Chondrocyte (in vitro differentiated cells): ENCODE measurements at regions not wholly inside any gene's neighbourhood (a gene's known extent, or its start where the extent isn't known, plus 50 kb on each side); places are given as distances from the start of the nearest gene placed in this dataset.

Source experiments
- DNase-seq: peaks from one replicate; pipeline ENCODE4 v3.0.0; 2021; ENCODE audit warnings: mixed read lengths, low spot score
- H3K27ac Mint-ChIP-seq: one replicate; pipeline ENCODE4 v1.8.0; 2021; ENCODE audit warnings: mild to moderate bottlenecking, moderate library complexity, mixed read lengths; ENCODE audit not compliant: unreplicated experiment
- H3K27me3 Mint-ChIP-seq: 2 replicates; pipeline ENCODE4 v1.8.0; 2021; ENCODE audit warnings: low read depth, mixed read lengths
- H3K36me3 Mint-ChIP-seq: 2 replicates; pipeline ENCODE4 v1.8.0; 2021; ENCODE audit warnings: low read depth, mixed read lengths
- H3K4me1 Mint-ChIP-seq: 2 replicates; pipeline ENCODE4 v1.8.0; 2021; ENCODE audit warnings: low read depth, mild to moderate bottlenecking, mixed read lengths
- H3K4me3 Mint-ChIP-seq: one replicate; pipeline ENCODE4 v1.8.0; 2021; ENCODE audit warnings: mild to moderate bottlenecking, moderate library complexity, mixed read lengths; ENCODE audit not compliant: unreplicated experiment
- H3K9me3 Mint-ChIP-seq: 2 replicates; pipeline ENCODE4 v1.8.0; 2021; ENCODE audit warnings: low read depth, mixed read lengths
- TF ChIP-seq, protein P1 (sequence below): fragments of 200-600 bp; sonication (generic); IDR thresholded peaks from 2 replicates; pipeline ENCODE4 v1.5.0; 2021; ENCODE audit warnings: antibody characterized with exemption, mild to moderate bottlenecking, moderate library complexity

GRCh38 chr17:33934696-33935095 is 320.4 kb upstream of the CCL2 start:
- no peaks in the 10 kb centered on the region for H3K4me1 Mint-ChIP-seq
- no peaks in the 10 kb centered on the region for H3K36me3 Mint-ChIP-seq
- no peak for DNase-seq
- no peaks in the 10 kb centered on the region for H3K9me3 Mint-ChIP-seq
- H3K27ac Mint-ChIP-seq = no peak overlapping the region
- no peak overlapping the region for H3K4me3 Mint-ChIP-seq
- TF ChIP-seq, protein P1, sequence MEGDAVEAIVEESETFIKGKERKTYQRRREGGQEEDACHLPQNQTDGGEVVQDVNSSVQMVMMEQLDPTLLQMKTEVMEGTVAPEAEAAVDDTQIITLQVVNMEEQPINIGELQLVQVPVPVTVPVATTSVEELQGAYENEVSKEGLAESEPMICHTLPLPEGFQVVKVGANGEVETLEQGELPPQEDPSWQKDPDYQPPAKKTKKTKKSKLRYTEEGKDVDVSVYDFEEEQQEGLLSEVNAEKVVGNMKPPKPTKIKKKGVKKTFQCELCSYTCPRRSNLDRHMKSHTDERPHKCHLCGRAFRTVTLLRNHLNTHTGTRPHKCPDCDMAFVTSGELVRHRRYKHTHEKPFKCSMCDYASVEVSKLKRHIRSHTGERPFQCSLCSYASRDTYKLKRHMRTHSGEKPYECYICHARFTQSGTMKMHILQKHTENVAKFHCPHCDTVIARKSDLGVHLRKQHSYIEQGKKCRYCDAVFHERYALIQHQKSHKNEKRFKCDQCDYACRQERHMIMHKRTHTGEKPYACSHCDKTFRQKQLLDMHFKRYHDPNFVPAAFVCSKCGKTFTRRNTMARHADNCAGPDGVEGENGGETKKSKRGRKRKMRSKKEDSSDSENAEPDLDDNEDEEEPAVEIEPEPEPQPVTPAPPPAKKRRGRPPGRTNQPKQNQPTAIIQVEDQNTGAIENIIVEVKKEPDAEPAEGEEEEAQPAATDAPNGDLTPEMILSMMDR = no peak
- peaks cover 5% of the 10 kb centered on the region for H3K27me3 Mint-ChIP-seq

DNA sequence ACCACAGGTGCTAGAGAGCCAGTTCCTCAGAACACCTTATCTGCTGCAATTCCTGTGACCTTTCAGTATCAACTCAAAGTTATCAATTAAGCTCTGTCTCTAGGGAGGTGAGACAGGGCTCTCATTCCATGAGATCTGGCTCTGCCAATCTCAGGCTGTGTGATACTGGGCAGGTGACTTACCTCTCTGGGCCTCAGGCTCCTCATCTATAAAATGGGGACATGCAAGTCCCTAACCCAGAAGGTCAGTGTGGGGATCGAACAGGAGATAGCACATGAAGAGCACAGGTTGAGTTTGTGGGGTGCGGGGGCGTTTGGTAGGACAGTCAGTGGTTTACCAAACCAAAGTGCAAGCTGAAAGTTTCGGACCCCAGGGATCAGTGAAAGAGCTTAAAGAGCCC is 319.3 kb upstream of the CCL2 start:
- H3K9me3 Mint-ChIP-seq = no peaks in the 10 kb centered on the region

GRCh38 chr17:33936764-33937163 is 318.3 kb upstream of the CCL2 start:
- TF ChIP-seq, protein P1 = no peak
- Mint-ChIP-seq H3K27ac (no peak overlapping the region), H3K27me3 (peaks cover 3% of the 10 kb centered on the region), H3K9me3 (no peaks in the 10 kb centered on the region), H3K4me1 (no peaks in the 10 kb centered on the region), H3K4me3 (no peak overlapping the region), H3K36me3 (no peaks in the 10 kb centered on the region)
- DNase-seq = no peak

More for the DNA sequence above, 319.3 kb upstream of the CCL2 start:
- DNase-seq = no peak
- no peaks in the 10 kb centered on the region for H3K36me3 Mint-ChIP-seq
- H3K4me1 Mint-ChIP-seq = no peaks in the 10 kb centered on the region
- no peak overlapping the region for H3K4me3 Mint-ChIP-seq
- H3K27me3 Mint-ChIP-seq = peaks cover 3% of the 10 kb centered on the region
- no peak overlapping the region for H3K27ac Mint-ChIP-seq
- TF ChIP-seq, protein P1 = no peak

DNA sequence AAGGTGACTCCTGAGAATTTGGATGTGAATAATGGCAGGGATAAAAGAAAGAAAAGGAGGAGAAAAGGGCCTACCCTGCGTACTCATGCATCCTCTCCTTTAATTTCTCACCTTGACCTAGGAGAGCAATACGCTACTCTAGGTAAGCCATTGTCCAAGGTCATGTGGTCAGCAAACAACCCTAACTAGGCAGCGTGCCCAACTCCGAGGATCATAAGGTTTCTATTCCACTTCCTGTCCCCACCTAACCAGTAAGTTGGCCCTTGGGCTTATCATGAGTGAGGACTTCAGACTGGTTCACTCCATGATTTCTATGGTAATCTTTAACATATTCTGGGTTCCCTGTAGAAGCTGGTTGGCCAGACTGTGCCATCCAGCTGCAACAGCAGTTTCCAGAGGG is 315.1 kb upstream of the CCL2 start:
- no peaks in the 10 kb centered on the region for H3K9me3 Mint-ChIP-seq
- H3K27ac Mint-ChIP-seq = no peak overlapping the region
- H3K4me3 Mint-ChIP-seq = no peak overlapping the region
- peaks cover 2% of the 10 kb centered on the region for H3K27me3 Mint-ChIP-seq
- no peaks in the 10 kb centered on the region for H3K36me3 Mint-ChIP-seq
- no peaks in the 10 kb centered on the region for H3K4me1 Mint-ChIP-seq
- TF ChIP-seq, protein P1 = no peak
- no peak for DNase-seq

GRCh38 chr17:33940769-33941370 is 314.2 kb upstream of the CCL2 start:
- Mint-ChIP-seq H3K4me1 (no peaks in the 10 kb centered on the region), H3K27me3 (no peaks in the 10 kb centered on the region), H3K4me3 (no peak overlapping the region), H3K27ac (no peak overlapping the region), H3K9me3 (no peaks in the 10 kb centered on the region), H3K36me3 (no peaks in the 10 kb centered on the region)
- DNase-seq = no peak
- TF ChIP-seq, protein P1 = no peak
